ENCODE measurements at regions not wholly inside any gene's neighbourhood (a gene's known extent, or its start where the extent isn't known, plus 50 kb on each side); places are given as distances from the start of the nearest gene placed in this dataset.

GRCh38 chr17:5877366-5877765 lies 192.8 kb upstream of the WSCD1 start:
- H3F3A ChIP-seq (ENCODE audit: low read depth) = no peaks in the 10 kb centered on the region
- no peaks in the 10 kb centered on the region for H3K36me3 ChIP-seq
- H3K4me2 ChIP-seq = no peak overlapping the region
- H3K9me3 Mint-ChIP-seq = no peaks in the 10 kb centered on the region
- no peak overlapping the region for H3K9ac ChIP-seq
- H3K27ac ChIP-seq = no peak overlapping the region
- no peak overlapping the region for H3K4me3 Mint-ChIP-seq
- DNase-seq (ENCODE audit: low spot score) = no peak
- TF ChIP-seq, protein P1, sequence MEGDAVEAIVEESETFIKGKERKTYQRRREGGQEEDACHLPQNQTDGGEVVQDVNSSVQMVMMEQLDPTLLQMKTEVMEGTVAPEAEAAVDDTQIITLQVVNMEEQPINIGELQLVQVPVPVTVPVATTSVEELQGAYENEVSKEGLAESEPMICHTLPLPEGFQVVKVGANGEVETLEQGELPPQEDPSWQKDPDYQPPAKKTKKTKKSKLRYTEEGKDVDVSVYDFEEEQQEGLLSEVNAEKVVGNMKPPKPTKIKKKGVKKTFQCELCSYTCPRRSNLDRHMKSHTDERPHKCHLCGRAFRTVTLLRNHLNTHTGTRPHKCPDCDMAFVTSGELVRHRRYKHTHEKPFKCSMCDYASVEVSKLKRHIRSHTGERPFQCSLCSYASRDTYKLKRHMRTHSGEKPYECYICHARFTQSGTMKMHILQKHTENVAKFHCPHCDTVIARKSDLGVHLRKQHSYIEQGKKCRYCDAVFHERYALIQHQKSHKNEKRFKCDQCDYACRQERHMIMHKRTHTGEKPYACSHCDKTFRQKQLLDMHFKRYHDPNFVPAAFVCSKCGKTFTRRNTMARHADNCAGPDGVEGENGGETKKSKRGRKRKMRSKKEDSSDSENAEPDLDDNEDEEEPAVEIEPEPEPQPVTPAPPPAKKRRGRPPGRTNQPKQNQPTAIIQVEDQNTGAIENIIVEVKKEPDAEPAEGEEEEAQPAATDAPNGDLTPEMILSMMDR (IDR thresholded peaks at IDR 0.05) = no peak
- TF ChIP-seq EZH2 (IDR thresholded peaks at IDR 0.05) = no peak
- TF ChIP-seq EZH2phosphoT487 (IDR thresholded peaks at IDR 0.05) = no peak
- H3K4me3 ChIP-seq = no peak overlapping the region
- no peak overlapping the region for H2AFZ ChIP-seq (replicated peaks)
- no peaks in the 10 kb centered on the region for H4K20me1 ChIP-seq (ENCODE audit: low read depth)
- H3K4me1 ChIP-seq = no peaks in the 10 kb centered on the region
- no peaks in the 10 kb centered on the region for H3K36me3 Mint-ChIP-seq
- peaks cover 20% of the 10 kb centered on the region for H3K27me3 Mint-ChIP-seq (ENCODE audit: insufficient read depth, low read depth)
- H3K79me2 ChIP-seq (ENCODE audit: low read depth) = no peaks in the 10 kb centered on the region
- H3K27me3 ChIP-seq = no peaks in the 10 kb centered on the region
- H3K27ac Mint-ChIP-seq = no peak overlapping the region
- peaks cover 10% of the 10 kb centered on the region for H3K4me1 Mint-ChIP-seq
- H3K9me3 ChIP-seq (ENCODE audit: low read depth) = no peaks in the 10 kb centered on the region

DNA sequence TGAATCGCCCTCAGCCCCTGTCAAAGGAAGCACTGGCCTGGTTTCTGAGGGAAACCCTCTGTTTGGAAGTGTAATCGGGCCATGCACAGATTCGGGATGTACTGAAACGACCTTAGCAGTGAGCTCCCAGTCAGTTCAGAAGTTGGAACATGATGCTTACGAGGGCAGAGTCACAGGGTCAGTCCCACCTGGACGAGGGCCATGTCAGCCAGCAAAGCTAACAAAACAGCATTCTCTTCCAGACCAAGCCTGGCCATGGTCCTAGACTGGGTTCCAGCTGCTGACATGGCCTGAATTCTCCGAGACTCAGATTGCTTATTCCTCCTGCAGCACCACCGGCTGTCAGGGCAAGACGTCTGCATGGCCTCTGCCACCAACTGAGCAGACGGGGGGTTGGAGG lies 192.2 kb upstream of the WSCD1 start:
- H3K36me3 Mint-ChIP-seq = no peaks in the 10 kb centered on the region
- H2AFZ ChIP-seq (replicated peaks) = no peak overlapping the region
- H3K4me1 Mint-ChIP-seq = peaks cover 10% of the 10 kb centered on the region

GRCh38 chr17:5881849-5882248 lies 188.3 kb upstream of the WSCD1 start:
- no peak for DNase-seq (ENCODE audit: low spot score)
- Histone ChIP-seq H3K4me2 (no peak overlapping the region), H3K9me3 (ENCODE audit: low read depth) (no peaks in the 10 kb centered on the region), H3F3A (ENCODE audit: low read depth) (no peaks in the 10 kb centered on the region), H3K79me2 (ENCODE audit: low read depth) (no peaks in the 10 kb centered on the region), H3K27ac (no peak overlapping the region), H3K4me3 (no peak overlapping the region), H3K9ac (no peak overlapping the region), H2AFZ (replicated peaks) (no peak overlapping the region), H4K20me1 (ENCODE audit: low read depth) (no peaks in the 10 kb centered on the region), H3K36me3 (no peaks in the 10 kb centered on the region), H3K27me3 (no peaks in the 10 kb centered on the region), H3K4me1 (no peaks in the 10 kb centered on the region)
- no peak overlapping the region for H3K27ac Mint-ChIP-seq
- TF ChIP-seq EZH2 (IDR thresholded peaks at IDR 0.05) = no peak
- TF ChIP-seq EZH2phosphoT487 (IDR thresholded peaks at IDR 0.05) = no peak
- TF ChIP-seq, protein P1 (IDR thresholded peaks at IDR 0.05) = no peak
- H3K36me3 Mint-ChIP-seq = no peaks in the 10 kb centered on the region
- no peaks in the 10 kb centered on the region for H3K9me3 Mint-ChIP-seq
- H3K4me3 Mint-ChIP-seq = no peak overlapping the region
- H3K4me1 Mint-ChIP-seq = peaks cover 22% of the 10 kb centered on the region
- H3K27me3 Mint-ChIP-seq (ENCODE audit: insufficient read depth, low read depth) = peaks cover 18% of the 10 kb centered on the region

More for the DNA sequence above, 192.2 kb upstream of the WSCD1 start:
- no peak for DNase-seq (ENCODE audit: low spot score)
- Mint-ChIP-seq H3K27ac (no peak overlapping the region), H3K9me3 (no peaks in the 10 kb centered on the region), H3K27me3 (ENCODE audit: insufficient read depth, low read depth) (peaks cover 20% of the 10 kb centered on the region), H3K4me3 (no peak overlapping the region)
- Histone ChIP-seq H3K36me3 (no peaks in the 10 kb centered on the region), H3K4me1 (no peaks in the 10 kb centered on the region), H3K9me3 (ENCODE audit: low read depth) (no peaks in the 10 kb centered on the region), H4K20me1 (ENCODE audit: low read depth) (no peaks in the 10 kb centered on the region), H3F3A (ENCODE audit: low read depth) (no peaks in the 10 kb centered on the region), H3K4me3 (no peak overlapping the region), H3K9ac (no peak overlapping the region), H3K79me2 (ENCODE audit: low read depth) (no peaks in the 10 kb centered on the region), H3K27me3 (no peaks in the 10 kb centered on the region), H3K27ac (no peak overlapping the region), H3K4me2 (no peak overlapping the region)
- TF ChIP-seq, protein P1 (IDR thresholded peaks at IDR 0.05) = no peak
- no peak for TF ChIP-seq EZH2 (IDR thresholded peaks at IDR 0.05)
